H9 (cell line): ENCODE measurements at regions not wholly inside any gene's neighbourhood (a gene's known extent, or its start where the extent isn't known, plus 50 kb on each side); places are given as distances from the start of the nearest gene placed in this dataset.

Source experiments
- DNase-seq: peaks from one replicate; pipeline ENCODE4 v3.0.0-alpha.2; 2017
- H2AFZ ChIP-seq: one replicate; pipeline ENCODE4 v1.6.1; 2013; ENCODE audit warnings: mild to moderate bottlenecking, low read length, control low read depth, moderate library complexity
- H2AK5ac ChIP-seq: 2 replicates; pipeline ENCODE4 v1.6.1; 2013; ENCODE audit warnings: low read length, control low read depth, mixed read lengths; ENCODE audit not compliant: insufficient read length
- H2BK120ac ChIP-seq: one replicate; pipeline ENCODE4 v1.6.1; 2013; ENCODE audit warnings: low read depth, mild to moderate bottlenecking, low read length, control low read depth, inconsistent platforms; ENCODE audit not compliant: poor library complexity, severe bottlenecking
- H2BK12ac ChIP-seq: 2 replicates; pipeline ENCODE4 v1.6.1; 2013; ENCODE audit warnings: low read length, control low read depth, mixed read lengths, low read depth; ENCODE audit not compliant: insufficient read length
- H2BK15ac ChIP-seq: 2 replicates; pipeline ENCODE4 v1.6.1; 2013; ENCODE audit warnings: low read depth, low read length, control low read depth
- H2BK20ac ChIP-seq: one replicate; pipeline ENCODE4 v1.6.1; 2013; ENCODE audit warnings: low read depth, mild to moderate bottlenecking, low read length, control low read depth, inconsistent platforms; ENCODE audit not compliant: poor library complexity, severe bottlenecking
- H2BK5ac ChIP-seq: 2 replicates; pipeline ENCODE4 v1.6.1; 2013; ENCODE audit warnings: low read length, control low read depth, mixed read lengths; ENCODE audit not compliant: insufficient read length
- H3K14ac ChIP-seq: 2 replicates; pipeline ENCODE4 v1.6.1; 2013; ENCODE audit warnings: low read length, control low read depth; ENCODE audit not compliant: insufficient read depth
- H3K18ac ChIP-seq: 2 replicates; pipeline ENCODE4 v1.6.1; 2013; ENCODE audit warnings: low read depth, mild to moderate bottlenecking, mixed read lengths, low read length, control low read depth; ENCODE audit not compliant: insufficient read length
- H3K23ac ChIP-seq: 2 replicates; pipeline ENCODE4 v1.6.1; 2013; ENCODE audit warnings: low read length, control low read depth, mixed read lengths, low read depth; ENCODE audit not compliant: insufficient read length
- H3K23me2 ChIP-seq: 2 replicates; pipeline ENCODE4 v1.6.1; 2013; ENCODE audit warnings: low read depth, mild to moderate bottlenecking, mixed read lengths, low read length, control low read depth; ENCODE audit not compliant: insufficient read length, poor library complexity, severe bottlenecking
- H3K27ac ChIP-seq: 2 replicates; pipeline ENCODE4 v1.5.1; 2013; ENCODE audit warnings: low read length, control low read depth, mixed read lengths, low read depth; ENCODE audit not compliant: insufficient read length
- H3K27me3 ChIP-seq: 2 replicates; pipeline ENCODE4 v1.6.1; 2013; ENCODE audit warnings: low read length, control low read depth, inconsistent platforms; ENCODE audit not compliant: insufficient read depth
- H3K4ac ChIP-seq: 2 replicates; pipeline ENCODE4 v1.6.1; 2013; ENCODE audit warnings: low read depth, mild to moderate bottlenecking, control low read depth, inconsistent platforms, low read length, moderate library complexity
- H3K4me1 ChIP-seq: 2 replicates; pipeline ENCODE4 v1.6.1; 2013; ENCODE audit warnings: low read length, control low read depth, inconsistent platforms; ENCODE audit not compliant: insufficient read depth
- H3K4me2 ChIP-seq: 2 replicates; pipeline ENCODE4 v1.6.1; 2013; ENCODE audit warnings: low read length, control low read depth, mixed read lengths; ENCODE audit not compliant: insufficient read length, insufficient read depth
- H3K56ac ChIP-seq: 2 replicates; pipeline ENCODE4 v1.6.1; 2013; ENCODE audit warnings: low read depth, mild to moderate bottlenecking, mixed read lengths, low read length, control low read depth; ENCODE audit not compliant: insufficient read length
- H3K79me1 ChIP-seq: 2 replicates; pipeline ENCODE4 v1.6.1; 2013; ENCODE audit warnings: low read depth, mild to moderate bottlenecking, moderate library complexity, low read length, control low read depth, inconsistent platforms; ENCODE audit not compliant: insufficient read depth, poor library complexity, severe bottlenecking
- H3K79me2 ChIP-seq: 2 replicates; pipeline ENCODE4 v1.6.1; 2013; ENCODE audit warnings: low read length, control low read depth, inconsistent platforms; ENCODE audit not compliant: insufficient read depth
- H3K9ac ChIP-seq: 2 replicates; pipeline ENCODE4 v1.6.1; 2013; ENCODE audit warnings: low read length, control low read depth, mixed read lengths; ENCODE audit not compliant: insufficient read length; ENCODE audit errors: extremely low read depth
- H3K9me3 ChIP-seq: one replicate; pipeline ENCODE4 v1.6.1; 2013; ENCODE audit warnings: low read depth, low read length, inconsistent platforms; ENCODE audit not compliant: control insufficient read depth
- H3T11ph ChIP-seq: one replicate; pipeline ENCODE4 v1.6.1; 2013; ENCODE audit warnings: mild to moderate bottlenecking, low read length, control low read depth, inconsistent platforms
- H4K20me1 ChIP-seq: one replicate; pipeline ENCODE4 v1.6.1; 2013; ENCODE audit not compliant: control insufficient read depth, insufficient read length, insufficient read depth
- H4K5ac ChIP-seq: 2 replicates; pipeline ENCODE4 v1.6.1; 2013; ENCODE audit warnings: low read depth, mild to moderate bottlenecking, mixed read lengths, low read length, control low read depth; ENCODE audit not compliant: insufficient read length
- H4K8ac ChIP-seq: replicated peaks from 2 replicates; pipeline ENCODE4 v1.6.1; 2013; ENCODE audit warnings: low read length, control low read depth, mixed read lengths, low read depth; ENCODE audit not compliant: insufficient read length
- H4K91ac ChIP-seq: 2 replicates; pipeline ENCODE4 v1.6.1; 2013; ENCODE audit warnings: low read depth, mild to moderate bottlenecking, moderate library complexity, mixed read lengths, low read length, control low read depth; ENCODE audit not compliant: insufficient read length
- H3K27ac Mint-ChIP-seq, 3 experiments: 2 replicates in 2 of 3; 3 replicates in 1 of 3; pipeline ENCODE4 v1.8.0; 2020 to 2021; ENCODE audit warnings: mixed read lengths in 3 of 3, mild to moderate bottlenecking in 1 of 3, moderate library complexity in 1 of 3
- H3K27me3 Mint-ChIP-seq: 2 replicates; pipeline ENCODE4 v1.8.0; 2021; ENCODE audit warnings: low read depth, mild to moderate bottlenecking, moderate library complexity, mixed read lengths
- H3K36me3 Mint-ChIP-seq, 3 experiments: 2 replicates in 2 of 3; 3 replicates in 1 of 3; pipeline ENCODE4 v1.8.0; 2020 to 2021; ENCODE audit warnings: low read depth in 3 of 3, mixed read lengths in 3 of 3; ENCODE audit not compliant: insufficient read depth in 1 of 3
- H3K4me1 Mint-ChIP-seq, 2 experiments: 2 replicates each; pipeline ENCODE4 v1.8.0; 2020; ENCODE audit warnings: mixed read lengths in 2 of 2
- H3K4me3 Mint-ChIP-seq, 2 experiments: 2 replicates in 1 of 2; 3 replicates in 1 of 2; pipeline ENCODE4 v1.8.0; 2020 to 2021; ENCODE audit warnings: mild to moderate bottlenecking in 2 of 2, mixed read lengths in 2 of 2, moderate library complexity in 1 of 2
- H3K9me3 Mint-ChIP-seq, 2 experiments: 2 replicates in 1 of 2; 3 replicates in 1 of 2; pipeline ENCODE4 v1.8.0; 2020; ENCODE audit warnings: mild to moderate bottlenecking in 2 of 2, mixed read lengths in 2 of 2, moderate library complexity in 1 of 2
- CTCF ChIP-seq: fragments of 200-600 bp; sonication (generic); conservative IDR thresholded peaks from 3 replicates; pipeline ENCODE4 v1.8.0; 2021; ENCODE audit warnings: antibody characterized with exemption, mild to moderate bottlenecking
- WGBS: extraction: QIAGEN DNeasy Blood & Tissue Kit; methylation state at CpG from one replicate; pipeline ENCODE4 v1.1.7; 2013; ENCODE audit warnings: missing lambda C conversion rate, low lambda C conversion rate, mixed read lengths; ENCODE audit not compliant: insufficient read length; ENCODE audit errors: extremely low coverage; 5-methylcytosine and 5-hydroxymethylcytosine counted together

- no peak overlapping the region for H3K27ac Mint-ChIP-seq
- no peak overlapping the region for H2AFZ ChIP-seq
- no peaks in the 10 kb centered on the region for H3K27me3 Mint-ChIP-seq
- no peaks in the 10 kb centered on the region for H3K9me3 Mint-ChIP-seq
- no peak for DNase-seq
- H3K27ac ChIP-seq = no peak overlapping the region
- no peak overlapping the region for H3K9ac ChIP-seq
- H4K8ac ChIP-seq = no peak overlapping the region
- H2BK5ac ChIP-seq = no peak overlapping the region
- H4K20me1 ChIP-seq = no peaks in the 10 kb centered on the region
- WGBS = no CpG with 5 or more reads among the region's 1 CpG
- no peaks in the 10 kb centered on the region for H3K27me3 ChIP-seq
- H3K79me2 ChIP-seq = no peaks in the 10 kb centered on the region
- H3K18ac ChIP-seq = no peak overlapping the region
- no peak overlapping the region for H2AK5ac ChIP-seq
- H3K23me2 ChIP-seq = no peaks in the 10 kb centered on the region
- H3K4me1 Mint-ChIP-seq = no peaks in the 10 kb centered on the region
- H3K4me1 ChIP-seq = no peaks in the 10 kb centered on the region
- H4K5ac ChIP-seq = no peak overlapping the region
- no peak overlapping the region for H2BK20ac ChIP-seq
- H3K36me3 Mint-ChIP-seq = no peaks in the 10 kb centered on the region
- TF ChIP-seq CTCF = no peak
- no peaks in the 10 kb centered on the region for H3K79me1 ChIP-seq
- H3K9me3 ChIP-seq = no peaks in the 10 kb centered on the region
- no peak overlapping the region for H2BK120ac ChIP-seq
- H3K4me3 Mint-ChIP-seq = no peak overlapping the region
- H3K4ac ChIP-seq = no peak overlapping the region
- no peak overlapping the region for H2BK12ac ChIP-seq
- H3K56ac ChIP-seq = no peak overlapping the region
- no peak overlapping the region for H2BK15ac ChIP-seq
- H3T11ph ChIP-seq = no peak overlapping the region
- no peak overlapping the region for H3K14ac ChIP-seq
- H3K23ac ChIP-seq = no peak overlapping the region
- no peak overlapping the region for H3K4me2 ChIP-seq
- no peak overlapping the region for H4K91ac ChIP-seq
Measured at GRCh38 chr11:25891960-25892359, 440.0 kb upstream of the ANO3 start.
